Natural killer cell (primary cell): ENCODE measurements at regions not wholly inside any gene's neighbourhood (a gene's known extent, or its start where the extent isn't known, plus 50 kb on each side); places are given as distances from the start of the nearest gene placed in this dataset.

Experiments used
- ATAC-seq, 3 donors: fragments of 150-1000 bp in 2 of 3; fragments of 200-7000 bp in 1 of 3; cut with Tn5 transposase; 1 replicate in 1 of 3; 2 replicates in 2 of 3; pipeline ENCODE4 v1.10.0; 2021; ENCODE audit warnings: mild to moderate bottlenecking in 2 of 3, moderate library complexity in 2 of 3
- DNase-seq, 2 donors: peaks; one replicate each; pipeline versions ENCODE4 v3.0.0 to v3.0.0-alpha.2; 2013 to 2021; ENCODE audit warnings: mixed read lengths in 1 of 2
- H3K27ac ChIP-seq: one replicate; pipeline ENCODE4 v1.5.1; 2013; ENCODE audit warnings: mild to moderate bottlenecking, low read length
- H3K27me3 ChIP-seq: one replicate; pipeline ENCODE4 v1.6.1; 2013; ENCODE audit warnings: low read length; ENCODE audit not compliant: control insufficient read depth, insufficient read depth
- H3K36me3 ChIP-seq: one replicate; pipeline ENCODE4 v1.6.1; 2013; ENCODE audit warnings: low read length; ENCODE audit not compliant: control insufficient read depth, insufficient read depth
- H3K4me1 ChIP-seq: one replicate; pipeline ENCODE4 v1.6.1; 2013; ENCODE audit warnings: low read length; ENCODE audit not compliant: control insufficient read depth, insufficient read depth
- H3K4me3 ChIP-seq: one replicate; pipeline ENCODE4 v1.5.1; 2013; ENCODE audit warnings: low read length
- H3K9me3 ChIP-seq: one replicate; pipeline ENCODE4 v1.6.1; 2013; ENCODE audit warnings: low read length; ENCODE audit not compliant: control insufficient read depth, insufficient read depth
- H3K27ac Mint-ChIP-seq, 2 donors: one replicate each; pipeline ENCODE4 v1.8.0; 2022; ENCODE audit warnings: mild to moderate bottlenecking in 2 of 2, mixed read lengths in 2 of 2, moderate library complexity in 1 of 2
- H3K27me3 Mint-ChIP-seq, 2 donors: one replicate each; pipeline ENCODE4 v1.8.0; 2022; ENCODE audit warnings: low read depth in 2 of 2, mixed read lengths in 2 of 2
- H3K36me3 Mint-ChIP-seq: one replicate; pipeline ENCODE4 v1.8.0; 2022; ENCODE audit warnings: mixed read lengths
- H3K4me1 Mint-ChIP-seq, 2 donors: one replicate each; pipeline ENCODE4 v1.8.0; 2022; ENCODE audit warnings: mixed read lengths in 2 of 2
- H3K4me3 Mint-ChIP-seq: one replicate; pipeline ENCODE4 v1.8.0; 2022; ENCODE audit warnings: mild to moderate bottlenecking, moderate library complexity, mixed read lengths
- H3K9me3 Mint-ChIP-seq, 2 donors: one replicate each; pipeline ENCODE4 v1.8.0; 2022; ENCODE audit warnings: mixed read lengths in 2 of 2
- WGBS: methylation state at CpG from one replicate; pipeline ENCODE4 v1.1.7; 2013; ENCODE audit warnings: missing lambda C conversion rate; ENCODE audit not compliant: insufficient coverage; 5-methylcytosine and 5-hydroxymethylcytosine counted together
- intact Hi-C: fragments of 100-400 bp; cut with micrococcal nuclease; formaldehyde crosslinking; loops from one replicate; pipeline ENCODE4 v1.14.2; 2022
- TF ChIP-seq, protein P1 (sequence below): fragments of 200-600 bp; IDR thresholded peaks from one replicate; pipeline ENCODE4 v1.8.0; 2022; ENCODE audit warnings: antibody characterized with exemption

- Mint-ChIP-seq H3K36me3 (no peaks in the 10 kb centered on the region), H3K4me1 (peaks cover 10 to 19% of the 10 kb centered on the region in 2 donors), H3K27ac (no peak overlapping the region), H3K4me3 (no peak overlapping the region), H3K27me3 (no peaks in the 10 kb centered on the region), H3K9me3 (no peaks in the 10 kb centered on the region)
- DNase-seq (no peak), ATAC-seq (no peak)
- intact Hi-C loops: no loop called here
- Histone ChIP-seq H3K9me3 (no peaks in the 10 kb centered on the region), H3K36me3 (no peaks in the 10 kb centered on the region), H3K27ac (no peak overlapping the region), H3K27me3 (no peaks in the 10 kb centered on the region), H3K4me1 (peaks cover 6% of the 10 kb centered on the region), H3K4me3 (no peak overlapping the region)
- TF ChIP-seq, protein P1, sequence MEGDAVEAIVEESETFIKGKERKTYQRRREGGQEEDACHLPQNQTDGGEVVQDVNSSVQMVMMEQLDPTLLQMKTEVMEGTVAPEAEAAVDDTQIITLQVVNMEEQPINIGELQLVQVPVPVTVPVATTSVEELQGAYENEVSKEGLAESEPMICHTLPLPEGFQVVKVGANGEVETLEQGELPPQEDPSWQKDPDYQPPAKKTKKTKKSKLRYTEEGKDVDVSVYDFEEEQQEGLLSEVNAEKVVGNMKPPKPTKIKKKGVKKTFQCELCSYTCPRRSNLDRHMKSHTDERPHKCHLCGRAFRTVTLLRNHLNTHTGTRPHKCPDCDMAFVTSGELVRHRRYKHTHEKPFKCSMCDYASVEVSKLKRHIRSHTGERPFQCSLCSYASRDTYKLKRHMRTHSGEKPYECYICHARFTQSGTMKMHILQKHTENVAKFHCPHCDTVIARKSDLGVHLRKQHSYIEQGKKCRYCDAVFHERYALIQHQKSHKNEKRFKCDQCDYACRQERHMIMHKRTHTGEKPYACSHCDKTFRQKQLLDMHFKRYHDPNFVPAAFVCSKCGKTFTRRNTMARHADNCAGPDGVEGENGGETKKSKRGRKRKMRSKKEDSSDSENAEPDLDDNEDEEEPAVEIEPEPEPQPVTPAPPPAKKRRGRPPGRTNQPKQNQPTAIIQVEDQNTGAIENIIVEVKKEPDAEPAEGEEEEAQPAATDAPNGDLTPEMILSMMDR: no peak
- WGBS: 82% methylated on average over 7 of the region's 7 CpGs
These were observed 113.7 kb downstream of the SLC25A47 start for GRCh38 chr14:100436745-100437406.

DNA sequence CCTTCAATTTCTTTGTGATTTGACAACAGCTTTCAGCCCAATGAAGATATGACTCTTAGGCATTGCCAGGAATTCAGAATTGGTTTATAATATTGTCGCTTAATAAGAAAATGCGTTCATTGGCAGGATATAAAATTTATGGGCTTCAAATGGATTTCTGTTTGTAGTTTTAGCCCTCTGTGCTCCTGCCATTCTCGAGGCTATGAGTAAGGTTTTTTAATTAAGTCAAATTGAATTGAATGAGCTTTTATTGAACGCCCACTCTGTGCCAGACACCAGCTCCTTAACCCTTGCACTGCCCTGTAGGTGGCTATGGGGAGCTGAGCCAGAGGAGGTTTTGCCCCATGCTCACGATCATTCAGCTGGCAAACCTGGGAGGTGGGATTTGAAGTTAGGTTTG is 115.1 kb downstream of the SLC25A47 start:
- 90% methylated on average over 5 of the region's 5 CpGs for WGBS
- TF ChIP-seq, protein P1: no peak
- H3K27me3 Mint-ChIP-seq: no peaks in the 10 kb centered on the region
- peaks cover 10 to 23% of the 10 kb centered on the region in 2 donors for H3K4me1 Mint-ChIP-seq
- H3K27me3 ChIP-seq: no peaks in the 10 kb centered on the region
- H3K4me3 Mint-ChIP-seq: no peak overlapping the region
- no peaks in the 10 kb centered on the region for H3K36me3 ChIP-seq
- H3K36me3 Mint-ChIP-seq: no peaks in the 10 kb centered on the region
- H3K27ac ChIP-seq: no peak overlapping the region
- intact Hi-C loops: no loop called here
- no peaks in the 10 kb centered on the region for H3K9me3 ChIP-seq
- no peak overlapping the region for H3K4me3 ChIP-seq
- no peak overlapping the region for H3K27ac Mint-ChIP-seq
- peaks cover 6% of the 10 kb centered on the region for H3K4me1 ChIP-seq
- no peaks in the 10 kb centered on the region for H3K9me3 Mint-ChIP-seq
- no peak for DNase-seq
- ATAC-seq: no peak

- Mint-ChIP-seq H3K4me1 (peaks cover 10 to 23% of the 10 kb centered on the region in 2 donors), H3K4me3 (no peak overlapping the region), H3K9me3 (no peaks in the 10 kb centered on the region), H3K36me3 (no peaks in the 10 kb centered on the region), H3K27me3 (no peaks in the 10 kb centered on the region), H3K27ac (no peak overlapping the region)
- H3K36me3 ChIP-seq: no peaks in the 10 kb centered on the region
- TF ChIP-seq, protein P1: no peak
- ATAC-seq (no peak), DNase-seq (no peak)
- intact Hi-C loops: no loop called here
- no peaks in the 10 kb centered on the region for H3K27me3 ChIP-seq
- H3K27ac ChIP-seq: no peak overlapping the region
- no peak overlapping the region for H3K4me3 ChIP-seq
- 76% methylated on average over 10 of the region's 10 CpGs for WGBS
- peaks cover 6% of the 10 kb centered on the region for H3K4me1 ChIP-seq
- no peaks in the 10 kb centered on the region for H3K9me3 ChIP-seq
These were observed 115.8 kb downstream of the SLC25A47 start for GRCh38 chr14:100438678-100439592.
